MV-4-11 (cell line): ENCODE measurements at regions not wholly inside any gene's neighbourhood (a gene's known extent, or its start where the extent isn't known, plus 50 kb on each side); places are given as distances from the start of the nearest gene placed in this dataset.

Experiments
- DNase-seq: peaks from one replicate; lab custom pipeline; 2025; lab: John Stamatoyannopoulos, UW

DNA sequence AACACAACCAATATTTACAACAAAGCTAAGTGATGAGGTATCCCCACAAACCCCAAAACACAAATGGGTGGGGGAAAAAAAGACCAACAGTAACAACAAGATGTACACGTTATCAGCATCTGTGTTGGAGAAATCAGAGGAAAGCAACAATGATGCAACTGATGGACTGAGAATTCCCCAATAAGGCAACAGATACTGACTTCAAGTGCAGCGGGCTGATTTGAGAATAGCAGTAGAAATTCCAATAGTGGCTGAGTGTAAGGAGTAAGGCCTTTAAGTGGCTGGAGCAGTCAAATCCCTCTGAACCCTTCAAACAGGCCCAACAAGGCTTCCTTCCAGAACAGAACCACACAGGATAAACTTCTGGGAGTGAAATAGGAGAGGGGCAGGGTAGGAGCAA lies 97.6 kb downstream of the TM2D1 start:
- DNase-seq = no peak

DNA sequence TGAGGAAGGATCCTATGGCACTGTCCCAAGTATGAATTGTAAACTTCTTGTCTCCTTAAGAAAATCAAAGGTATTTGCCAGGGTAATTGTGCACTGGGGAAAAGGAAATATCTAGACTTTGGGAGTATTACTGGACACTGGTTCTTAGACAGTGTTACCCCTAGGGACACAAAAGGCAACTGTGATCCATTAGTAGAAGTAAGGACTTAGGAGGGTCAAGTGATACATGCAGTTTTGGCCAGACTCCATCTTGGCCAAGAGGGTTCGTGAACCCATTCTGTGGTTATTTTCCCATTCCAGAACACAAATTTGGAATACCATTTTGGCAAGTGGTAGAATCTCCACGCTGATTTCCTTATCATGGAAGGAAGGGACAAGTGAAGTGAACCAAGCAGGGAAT lies 98.1 kb downstream of the TM2D1 start:
- DNase-seq = no peak

- no peak for DNase-seq
Measured at GRCh38 chr1:61623852-61624251, 101.1 kb downstream of the TM2D1 start.

DNA sequence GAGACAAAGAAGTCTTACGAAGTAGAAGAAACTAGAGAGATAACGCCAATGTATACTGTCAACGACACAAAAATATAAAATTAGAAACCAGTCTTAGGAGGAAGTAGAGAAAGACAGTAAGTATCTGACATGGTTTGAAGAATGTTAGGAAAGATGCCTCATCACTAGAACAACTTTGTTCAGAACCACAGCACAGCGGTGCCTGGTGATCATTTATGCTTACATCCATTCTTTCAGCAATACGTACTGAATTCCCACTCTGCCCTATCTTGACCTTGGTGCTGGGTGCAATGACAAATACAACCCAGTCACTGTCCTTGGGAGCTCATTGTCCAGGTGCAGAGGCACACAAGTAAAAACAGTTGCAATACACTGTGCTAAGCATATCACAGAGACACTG lies 104.4 kb downstream of the TM2D1 start:
- peak; percentile 88 for DNase-seq

GRCh38 chr1:61618755-61619154 lies 106.2 kb downstream of the TM2D1 start:
- no peak for DNase-seq

DNA sequence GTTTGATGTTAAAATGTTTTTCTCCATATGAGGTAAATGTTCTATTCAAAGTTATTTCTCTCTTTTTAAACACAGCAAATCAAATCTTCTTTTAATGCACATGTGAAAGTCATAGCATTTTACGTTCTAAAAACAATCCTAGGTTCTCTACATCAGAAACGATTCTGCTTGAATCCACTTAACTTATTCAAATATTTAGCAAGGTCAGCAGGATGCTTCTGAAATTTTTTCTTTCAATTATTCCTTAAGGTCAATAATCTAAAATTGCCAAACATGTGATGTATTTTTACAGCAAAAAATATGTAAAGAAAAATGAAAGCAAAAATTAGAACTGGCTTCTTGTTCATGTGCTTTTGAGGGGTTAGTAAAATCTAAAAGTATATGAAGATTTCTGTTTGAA lies 106.7 kb downstream of the TM2D1 start:
- no peak for DNase-seq

- DNase-seq = no peak
Measured at GRCh38 chr1:61616830-61617229, 108.1 kb downstream of the TM2D1 start.

DNA sequence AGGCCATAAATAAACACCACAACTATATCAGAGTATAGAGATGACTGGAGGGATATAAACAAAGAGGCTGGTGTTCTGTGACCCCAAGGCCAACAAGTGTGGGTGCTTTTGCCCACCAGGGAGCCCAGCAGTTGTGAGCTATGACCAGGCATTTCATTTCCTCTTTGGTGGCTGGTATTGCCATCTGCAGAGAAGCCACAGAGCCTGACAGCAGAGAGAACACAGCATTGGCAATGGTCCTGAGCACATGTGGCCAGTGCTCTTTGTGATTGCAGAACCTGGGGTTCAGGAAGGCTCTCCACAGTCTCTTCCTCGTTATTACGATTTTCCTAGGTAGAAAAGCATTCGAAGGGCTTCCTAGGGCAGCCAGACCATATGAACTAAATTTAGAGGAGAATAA lies 112.3 kb downstream of the TM2D1 start:
- DNase-seq = peak; percentile 93

DNA sequence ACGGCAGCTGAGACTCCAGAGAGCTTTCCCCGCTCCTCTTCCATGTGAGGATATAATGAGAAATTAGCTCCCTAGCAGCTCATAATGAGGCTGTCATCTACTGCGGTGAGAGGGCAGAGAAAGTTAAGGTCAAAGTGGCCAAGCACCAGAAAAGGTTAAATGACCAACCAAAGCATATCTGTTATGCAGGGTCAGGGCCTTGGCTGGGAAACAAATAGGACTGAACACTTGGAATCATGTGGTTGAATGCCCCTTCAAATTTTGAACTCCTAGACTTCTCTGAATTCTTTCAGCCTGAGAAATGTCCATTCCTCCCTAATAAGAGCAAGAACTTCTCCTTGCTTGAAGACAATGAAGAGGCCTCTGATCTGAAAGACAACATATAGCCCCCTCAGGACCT lies 115.9 kb downstream of the TM2D1 start:
- no peak for DNase-seq

DNA sequence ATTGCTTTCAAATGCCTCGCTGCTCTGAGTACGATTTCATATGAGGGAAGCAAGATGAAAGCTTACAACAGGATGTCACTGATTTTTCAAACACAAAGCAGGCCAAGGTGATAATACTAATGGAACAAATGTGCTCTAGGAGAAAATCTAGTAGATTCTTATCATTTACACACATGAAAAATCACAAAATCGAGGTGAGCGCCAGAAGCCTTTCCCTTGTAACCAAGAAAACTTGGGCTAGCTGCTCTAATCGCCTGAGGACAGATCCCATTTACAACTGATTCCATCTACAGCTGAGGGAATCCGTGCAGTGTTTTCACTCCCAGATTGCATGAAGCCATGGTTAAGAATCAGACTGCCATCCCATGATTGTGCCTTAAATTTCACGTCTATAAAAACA lies 117.5 kb downstream of the TM2D1 start:
- DNase-seq = no peak

- no peak for DNase-seq
Measured at GRCh38 chr1:61606448-61607312, 118.3 kb downstream of the TM2D1 start.

GRCh38 chr1:61605607-61606321 lies 119.2 kb downstream of the TM2D1 start:
- no peak for DNase-seq

DNA sequence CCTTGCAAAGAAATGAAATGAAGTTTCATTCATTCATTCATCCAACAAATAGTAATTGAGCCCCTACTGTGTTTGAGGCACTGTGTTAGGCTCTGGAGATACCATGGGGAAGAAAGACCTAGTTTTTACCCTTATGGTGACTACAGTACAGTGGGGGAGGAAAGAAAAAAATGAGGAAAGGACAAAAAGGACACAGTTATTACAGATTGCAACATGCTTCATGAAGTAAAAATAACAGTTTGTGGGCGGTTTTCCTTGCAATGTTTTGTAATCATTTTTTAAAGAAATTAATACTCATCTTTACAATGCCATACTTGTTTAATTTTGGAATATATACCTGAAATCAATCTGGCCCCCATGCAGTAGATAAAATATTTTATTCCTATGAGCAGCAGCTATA lies 120.3 kb downstream of the TM2D1 start:
- peak; percentile 76 for DNase-seq

DNA sequence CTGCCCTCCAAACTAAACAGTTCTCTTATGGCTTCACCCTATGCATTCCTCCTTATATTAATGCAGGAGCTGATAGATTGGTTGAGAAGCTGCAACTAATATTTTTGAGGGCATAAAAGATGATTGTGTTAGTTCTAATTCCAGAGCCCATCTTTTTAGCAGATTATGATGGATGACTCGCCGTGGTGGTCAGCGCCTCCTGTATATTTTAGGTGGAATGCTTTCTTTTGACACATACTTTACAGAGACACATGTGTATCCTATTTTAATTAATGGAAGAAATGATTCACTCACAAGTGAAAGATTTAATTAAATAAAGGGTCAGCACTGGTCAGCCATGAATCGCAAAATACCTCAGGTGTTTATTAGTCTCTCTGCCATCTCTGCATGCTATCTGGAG lies 120.7 kb downstream of the TM2D1 start:
- no peak for DNase-seq

- no peak for DNase-seq
Measured at GRCh38 chr1:61602663-61603062, 122.3 kb downstream of the TM2D1 start.

DNA sequence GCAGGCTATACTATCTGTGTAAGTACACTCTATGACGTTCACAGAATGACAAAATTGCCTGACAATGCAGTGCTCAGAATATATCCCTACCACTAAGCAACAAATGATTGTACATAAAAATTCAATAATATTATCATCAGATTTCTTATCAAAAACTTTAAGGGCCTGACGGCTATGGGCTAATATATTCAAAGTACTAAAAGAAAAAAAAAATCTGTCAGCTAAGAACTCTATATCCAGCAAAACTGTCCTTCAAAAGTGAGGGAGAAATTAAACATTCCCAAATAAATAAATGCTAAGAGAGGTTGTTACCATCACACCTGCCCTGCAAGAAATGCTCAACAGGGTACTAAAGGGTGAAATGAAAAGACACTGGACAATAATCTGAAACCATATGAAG lies 127.3 kb downstream of the TM2D1 start:
- no peak for DNase-seq

DNA sequence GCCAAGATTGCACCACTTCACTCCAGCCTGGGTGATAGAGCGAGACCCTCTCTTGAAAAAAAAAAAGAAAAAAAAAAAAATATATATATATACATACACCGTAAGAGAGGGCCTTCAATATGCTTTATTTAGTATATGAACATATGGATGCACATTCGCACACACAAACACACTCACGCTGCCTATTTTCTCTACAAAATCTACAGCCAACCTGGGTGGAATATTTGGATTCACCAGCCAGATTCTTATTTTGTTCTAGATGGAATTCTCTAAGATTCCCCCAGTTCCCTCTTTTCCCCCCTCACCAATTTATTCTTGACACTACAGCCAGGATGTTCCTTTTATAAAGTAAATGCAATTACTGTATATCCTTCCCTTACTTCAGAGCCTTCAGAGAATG lies 131.6 kb downstream of the TM2D1 start:
- no peak for DNase-seq

DNA sequence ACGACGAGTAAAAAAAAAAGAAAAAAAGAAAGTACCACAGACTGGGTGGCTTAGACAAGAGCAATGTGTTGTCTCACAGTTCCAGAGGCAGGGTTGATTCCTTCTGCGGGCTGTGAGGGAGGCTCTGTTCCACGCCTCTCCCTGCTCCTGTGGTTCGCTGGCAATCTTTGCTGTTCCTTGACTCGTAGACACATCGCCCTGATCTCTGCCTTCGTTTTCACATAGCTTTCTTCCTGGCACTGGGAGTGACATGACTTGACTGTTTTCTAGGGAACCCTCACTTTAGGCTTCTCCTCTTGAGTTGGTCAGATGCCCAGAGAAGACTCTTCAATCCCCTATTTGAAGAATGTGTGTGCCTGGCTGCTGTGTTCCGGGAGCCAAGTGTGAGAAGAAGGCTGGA lies 133.6 kb downstream of the TM2D1 start:
- no peak for DNase-seq

DNA sequence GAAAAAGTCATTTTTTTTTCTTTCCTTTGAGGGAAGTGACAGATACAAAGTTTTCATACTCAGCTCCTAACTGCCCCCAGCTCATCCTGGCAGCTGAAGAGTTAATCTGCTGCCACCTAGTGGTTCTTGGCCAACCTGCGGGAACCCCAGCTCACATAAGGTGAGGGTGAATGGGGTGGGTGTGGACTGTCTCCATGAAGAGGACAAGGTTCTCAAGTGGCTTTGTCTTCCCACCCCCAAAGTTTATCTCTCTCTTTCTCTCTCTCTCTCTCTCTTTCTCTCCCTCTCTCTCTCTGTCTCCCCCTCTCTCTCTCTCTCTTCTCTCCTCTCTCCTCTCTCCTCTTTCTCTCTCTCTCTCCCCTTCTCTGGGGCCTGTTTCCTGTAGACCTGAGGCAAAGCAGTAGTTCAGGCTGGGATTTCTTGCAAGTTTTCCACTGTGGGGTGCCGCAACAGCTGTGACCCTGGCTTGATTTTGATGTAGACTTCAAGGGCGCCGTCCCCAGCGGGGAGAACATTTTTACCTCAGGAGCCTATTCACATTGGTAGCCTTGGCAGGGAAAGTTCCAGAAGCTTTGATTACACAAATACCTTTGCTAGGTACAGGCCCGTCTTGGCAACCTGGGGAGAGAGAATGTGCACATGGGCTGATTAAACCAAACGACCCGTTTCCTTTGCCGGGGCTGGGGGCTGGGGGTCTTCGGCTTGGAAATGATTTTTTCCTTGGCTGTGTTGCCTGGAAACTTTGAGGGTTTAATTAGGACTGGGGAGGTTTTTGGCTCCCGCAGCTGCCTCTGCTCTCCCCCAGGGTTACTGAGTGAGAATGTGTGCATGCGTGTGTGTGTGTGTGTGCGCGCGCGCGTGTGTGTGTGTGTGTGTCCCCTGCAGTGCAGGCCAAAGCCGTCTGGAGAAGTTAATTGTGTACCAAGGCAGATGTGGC lies 135.9 kb downstream of the TM2D1 start:
- peak; percentile 70 for DNase-seq

- DNase-seq = no peak
Measured at GRCh38 chr1:61585714-61586113, 139.2 kb downstream of the TM2D1 start.

- peak; percentile 31 for DNase-seq
Measured at GRCh38 chr1:61583703-61584102, 141.2 kb downstream of the TM2D1 start.

GRCh38 chr1:61581251-61581650 lies 143.7 kb downstream of the TM2D1 start:
- DNase-seq = no peak
